ENCODE measurements at regions not wholly inside any gene's neighbourhood (a gene's known extent, or its start where the extent isn't known, plus 50 kb on each side); places are given as distances from the start of the nearest gene placed in this dataset.

DNA sequence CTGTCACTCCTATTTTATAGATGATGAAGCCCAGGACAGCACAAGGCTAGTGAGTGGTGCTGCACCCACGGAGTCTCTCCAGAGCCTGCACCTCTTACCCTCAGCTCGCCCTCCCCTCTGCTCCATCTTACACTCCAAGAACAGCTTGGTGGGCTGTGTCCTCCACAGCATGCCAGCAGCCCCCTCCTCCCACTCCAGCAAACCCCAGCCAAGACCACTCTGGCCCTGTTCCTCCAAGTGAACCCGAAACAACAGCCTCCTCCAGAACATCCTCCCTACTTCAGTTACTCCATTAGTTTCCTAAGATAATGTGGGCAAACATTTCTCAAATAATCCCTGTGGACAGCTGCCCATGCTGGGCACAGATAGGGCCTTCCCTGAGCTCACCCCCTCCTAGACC lies 62.7 kb upstream of the KLF7 start:
- TF ChIP-seq, protein P1, sequence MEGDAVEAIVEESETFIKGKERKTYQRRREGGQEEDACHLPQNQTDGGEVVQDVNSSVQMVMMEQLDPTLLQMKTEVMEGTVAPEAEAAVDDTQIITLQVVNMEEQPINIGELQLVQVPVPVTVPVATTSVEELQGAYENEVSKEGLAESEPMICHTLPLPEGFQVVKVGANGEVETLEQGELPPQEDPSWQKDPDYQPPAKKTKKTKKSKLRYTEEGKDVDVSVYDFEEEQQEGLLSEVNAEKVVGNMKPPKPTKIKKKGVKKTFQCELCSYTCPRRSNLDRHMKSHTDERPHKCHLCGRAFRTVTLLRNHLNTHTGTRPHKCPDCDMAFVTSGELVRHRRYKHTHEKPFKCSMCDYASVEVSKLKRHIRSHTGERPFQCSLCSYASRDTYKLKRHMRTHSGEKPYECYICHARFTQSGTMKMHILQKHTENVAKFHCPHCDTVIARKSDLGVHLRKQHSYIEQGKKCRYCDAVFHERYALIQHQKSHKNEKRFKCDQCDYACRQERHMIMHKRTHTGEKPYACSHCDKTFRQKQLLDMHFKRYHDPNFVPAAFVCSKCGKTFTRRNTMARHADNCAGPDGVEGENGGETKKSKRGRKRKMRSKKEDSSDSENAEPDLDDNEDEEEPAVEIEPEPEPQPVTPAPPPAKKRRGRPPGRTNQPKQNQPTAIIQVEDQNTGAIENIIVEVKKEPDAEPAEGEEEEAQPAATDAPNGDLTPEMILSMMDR (conservative IDR thresholded peaks at IDR 0.05): no peak
- no peak for TF ChIP-seq ZFX (IDR thresholded peaks at IDR 0.05)

Measured in C4-2B (cell line).